HUES48 (cell line): ENCODE measurements at regions not wholly inside any gene's neighbourhood (a gene's known extent, or its start where the extent isn't known, plus 50 kb on each side); places are given as distances from the start of the nearest gene placed in this dataset.
"Not testable (repeated sequence)": the region's sequence is repeated elsewhere in the genome, so short reads cannot be mapped to it uniquely, and the experiment has no call there.

Experiments
- H3K27ac ChIP-seq: one replicate; pipeline ENCODE4 v1.7.0; 2013; ENCODE audit warnings: low read depth, low read length, inconsistent platforms
- H3K27me3 ChIP-seq: 2 replicates; pipeline ENCODE4 v1.6.1; 2013; ENCODE audit warnings: mild to moderate bottlenecking, low read length; ENCODE audit not compliant: control insufficient read depth, insufficient read depth
- H3K36me3 ChIP-seq: 2 replicates; pipeline ENCODE4 v1.6.1; 2013; ENCODE audit warnings: low read length; ENCODE audit not compliant: control insufficient read depth, insufficient read depth
- H3K4me1 ChIP-seq: 2 replicates; pipeline ENCODE4 v1.6.1; 2013; ENCODE audit warnings: mild to moderate bottlenecking, low read length; ENCODE audit not compliant: control insufficient read depth, insufficient read depth
- H3K4me3 ChIP-seq: 2 replicates; pipeline ENCODE4 v1.5.1; 2013; ENCODE audit warnings: mild to moderate bottlenecking, low read depth, low read length
- H3K9ac ChIP-seq: 2 replicates; pipeline ENCODE4 v1.6.1; 2013; ENCODE audit warnings: mild to moderate bottlenecking, low read depth, low read length, moderate library complexity
- H3K9me3 ChIP-seq: 2 replicates; pipeline ENCODE4 v1.6.1; 2013; ENCODE audit warnings: low read length; ENCODE audit not compliant: control insufficient read depth, insufficient read depth

- Histone ChIP-seq H3K9ac (no peak overlapping the region), H3K27me3 (no peaks in the 10 kb centered on the region), H3K9me3 (no peaks in the 10 kb centered on the region), H3K4me1 (no peaks in the 10 kb centered on the region), H3K27ac (no peak overlapping the region), H3K4me3 (no peak overlapping the region), H3K36me3 (no peaks in the 10 kb centered on the region)
Measured at GRCh38 chr3:115204475-115204874, 57.4 kb upstream of the ZBTB20 start.

- H3K27ac ChIP-seq: no peak overlapping the region
- H3K4me3 ChIP-seq: no peak overlapping the region
- no peaks in the 10 kb centered on the region for H3K27me3 ChIP-seq
- no peak overlapping the region for H3K9ac ChIP-seq
- no peaks in the 10 kb centered on the region for H3K9me3 ChIP-seq
- H3K36me3 ChIP-seq: no peaks in the 10 kb centered on the region
- peaks cover 26% of the 10 kb centered on the region for H3K4me1 ChIP-seq
Measured at GRCh38 chr3:115208066-115208750, 61.1 kb upstream of the ZBTB20 start.

DNA sequence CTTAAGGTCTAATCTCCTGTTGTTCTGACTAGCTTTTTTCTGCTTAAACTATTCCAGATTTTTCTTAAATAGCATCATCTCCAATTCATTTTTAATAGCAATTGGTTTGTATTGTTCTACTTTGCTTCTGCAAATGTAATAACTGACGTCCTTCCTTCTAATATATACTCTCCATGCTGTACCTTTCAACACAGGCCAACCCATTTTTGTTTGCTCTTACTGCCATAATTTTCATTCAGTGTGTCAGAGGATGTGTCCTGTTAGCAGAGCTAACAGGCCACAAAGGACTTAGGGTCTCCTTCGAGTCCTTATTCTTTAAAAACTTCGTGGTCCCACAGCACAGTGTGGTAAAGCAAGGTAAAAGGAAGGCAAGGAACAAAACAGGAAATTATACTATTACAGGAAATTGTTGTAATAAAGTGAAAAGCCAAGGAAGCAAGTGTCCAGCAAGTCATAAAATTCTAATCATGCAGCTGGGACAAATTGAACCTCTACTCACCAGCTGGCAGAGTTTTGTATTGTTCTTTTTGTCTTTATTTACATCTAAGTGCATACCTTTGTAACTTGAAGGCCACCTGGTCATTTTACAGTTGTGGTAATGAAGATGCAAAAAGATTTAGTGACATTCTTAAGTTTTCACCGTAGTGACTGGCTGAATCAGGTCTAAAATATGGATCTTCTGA lies 64.9 kb upstream of the ZBTB20 start:
- H3K4me1 ChIP-seq: peaks cover 27% of the 10 kb centered on the region
- H3K36me3 ChIP-seq: no peaks in the 10 kb centered on the region
- peak overlapping the region; percentile 28; the same call in 1 of the 2 replicates for H3K9ac ChIP-seq
- H3K9me3 ChIP-seq: no peaks in the 10 kb centered on the region
- peak overlapping the region; percentile 26; the same call in 1 of the 2 replicates for H3K4me3 ChIP-seq
- H3K27ac ChIP-seq: peak overlapping the region; percentile 48
- H3K27me3 ChIP-seq: no peaks in the 10 kb centered on the region

DNA sequence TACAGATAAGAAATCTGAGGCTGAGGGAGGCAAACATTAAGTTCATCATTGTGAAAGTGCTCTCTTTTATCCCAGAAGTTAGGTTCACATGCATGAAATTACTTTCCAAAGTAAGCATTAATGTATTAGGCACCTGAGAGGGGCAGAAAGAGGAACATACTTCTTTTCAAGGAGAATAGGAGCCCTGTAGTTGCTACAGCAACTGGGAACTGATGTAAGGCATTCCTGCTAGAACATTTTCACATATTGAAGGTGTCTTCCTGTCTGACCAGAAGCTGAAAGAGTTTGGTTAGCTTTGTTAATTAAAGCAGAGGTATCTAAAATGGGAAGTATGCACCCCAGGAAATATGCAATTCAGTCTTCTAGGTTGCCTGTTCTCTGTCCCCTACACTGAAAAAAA lies 65.5 kb upstream of the ZBTB20 start:
- H3K4me1 ChIP-seq: peaks cover 27% of the 10 kb centered on the region
- H3K4me3 ChIP-seq: 0 out of 2 replicates have a peak overlapping the region, but pooled peaks have one; percentile 26
- no peaks in the 10 kb centered on the region for H3K9me3 ChIP-seq
- peak overlapping the region; percentile 48 for H3K27ac ChIP-seq
- H3K9ac ChIP-seq: peak overlapping the region; percentile 28; the same call in 1 of the 2 replicates
- no peaks in the 10 kb centered on the region for H3K27me3 ChIP-seq
- H3K36me3 ChIP-seq: no peaks in the 10 kb centered on the region

DNA sequence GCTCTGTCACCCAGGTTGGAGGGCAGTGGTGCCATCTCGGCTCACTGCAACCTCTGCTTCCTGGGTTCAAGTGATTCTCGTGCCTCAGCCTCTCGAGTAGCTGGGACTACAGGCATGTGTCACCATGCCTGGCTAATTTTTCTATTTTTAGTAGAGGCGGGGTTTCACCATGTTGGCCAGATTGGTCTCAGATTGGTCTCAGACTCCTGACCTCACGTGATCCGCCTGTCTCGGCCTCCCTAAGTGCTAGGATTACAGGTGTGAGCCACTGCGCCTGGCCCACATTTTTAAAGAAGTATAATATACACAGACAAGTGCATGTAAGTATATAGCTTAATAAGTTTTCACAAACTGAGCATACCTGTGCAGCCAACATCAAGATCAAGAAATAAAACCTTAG lies 66.0 kb upstream of the ZBTB20 start:
- H3K4me1 ChIP-seq: peaks cover 32% of the 10 kb centered on the region
- H3K9ac ChIP-seq, H3K36me3 ChIP-seq, H3K4me3 ChIP-seq, H3K27ac ChIP-seq, H3K9me3 ChIP-seq, H3K27me3 ChIP-seq: not testable (repeated sequence)

- Histone ChIP-seq H3K27ac (no peak overlapping the region), H3K9ac (no peak overlapping the region), H3K9me3 (no peaks in the 10 kb centered on the region), H3K27me3 (no peaks in the 10 kb centered on the region), H3K4me3 (no peak overlapping the region), H3K4me1 (peaks cover 26% of the 10 kb centered on the region), H3K36me3 (no peaks in the 10 kb centered on the region)
Measured at GRCh38 chr3:115217292-115217677, 70.2 kb upstream of the ZBTB20 start.

GRCh38 chr3:115217678-115218451 lies 70.8 kb upstream of the ZBTB20 start:
- Histone ChIP-seq H3K36me3 (no peaks in the 10 kb centered on the region), H3K9ac (peak overlapping the region; percentile 22; the same call in 1 of the 2 replicates), H3K4me3 (0 out of 2 replicates have a peak overlapping the region, but pooled peaks have one; percentile 36), H3K27ac (peak overlapping the region; percentile 67), H3K27me3 (no peaks in the 10 kb centered on the region), H3K4me1 (peaks cover 20% of the 10 kb centered on the region), H3K9me3 (no peaks in the 10 kb centered on the region)

- Histone ChIP-seq H3K9me3 (no peaks in the 10 kb centered on the region), H3K27ac (peak overlapping the region; percentile 67), H3K9ac (no peak overlapping the region), H3K4me3 (no peak overlapping the region), H3K4me1 (peaks cover 15% of the 10 kb centered on the region), H3K36me3 (no peaks in the 10 kb centered on the region), H3K27me3 (no peaks in the 10 kb centered on the region)
Measured at GRCh38 chr3:115218859-115219258, 71.8 kb upstream of the ZBTB20 start.

DNA sequence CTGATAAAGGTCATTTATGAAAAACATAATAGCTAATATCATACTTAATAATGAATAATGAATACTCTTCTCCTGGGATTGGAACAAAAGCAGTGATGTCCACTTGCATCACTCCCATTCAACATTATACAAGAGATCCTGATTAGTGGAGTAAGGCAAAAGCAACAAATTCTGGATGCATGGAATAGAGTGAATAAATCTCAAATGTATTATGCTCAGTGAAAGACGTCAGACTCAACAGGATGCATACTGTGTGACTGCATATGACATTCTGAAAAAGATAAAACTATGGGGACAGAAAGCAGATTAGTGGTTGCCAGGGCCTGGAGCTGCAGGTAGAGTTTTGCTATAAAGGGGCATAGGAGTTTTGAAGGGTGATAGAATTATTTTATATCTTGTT lies 77.6 kb upstream of the ZBTB20 start:
- no peak overlapping the region for H3K9ac ChIP-seq
- no peaks in the 10 kb centered on the region for H3K4me1 ChIP-seq
- no peaks in the 10 kb centered on the region for H3K9me3 ChIP-seq
- H3K4me3 ChIP-seq: no peak overlapping the region
- no peaks in the 10 kb centered on the region for H3K36me3 ChIP-seq
- no peaks in the 10 kb centered on the region for H3K27me3 ChIP-seq
- no peak overlapping the region for H3K27ac ChIP-seq

GRCh38 chr3:115226844-115227445 lies 79.9 kb upstream of the ZBTB20 start:
- H3K4me3 ChIP-seq: no peak overlapping the region
- H3K4me1 ChIP-seq: no peaks in the 10 kb centered on the region
- H3K36me3 ChIP-seq: no peaks in the 10 kb centered on the region
- no peak overlapping the region for H3K9ac ChIP-seq
- H3K9me3 ChIP-seq: no peaks in the 10 kb centered on the region
- H3K27ac ChIP-seq: no peak overlapping the region
- H3K27me3 ChIP-seq: no peaks in the 10 kb centered on the region
